H9 (cell line): ENCODE measurements at regions not wholly inside any gene's neighbourhood (a gene's known extent, or its start where the extent isn't known, plus 50 kb on each side); places are given as distances from the start of the nearest gene placed in this dataset.
A peak's percentile ranks its signal among the peaks of the same experiment; 100 is the strongest.

ENCODE experiments used
- DNase-seq: peaks from one replicate; pipeline ENCODE4 v3.0.0-alpha.2; 2017
- H2AFZ ChIP-seq: one replicate; pipeline ENCODE4 v1.6.1; 2013; ENCODE audit warnings: mild to moderate bottlenecking, low read length, control low read depth, moderate library complexity
- H2AK5ac ChIP-seq: 2 replicates; pipeline ENCODE4 v1.6.1; 2013; ENCODE audit warnings: low read length, control low read depth, mixed read lengths; ENCODE audit not compliant: insufficient read length
- H2BK120ac ChIP-seq: one replicate; pipeline ENCODE4 v1.6.1; 2013; ENCODE audit warnings: low read depth, mild to moderate bottlenecking, low read length, control low read depth, inconsistent platforms; ENCODE audit not compliant: poor library complexity, severe bottlenecking
- H2BK12ac ChIP-seq: 2 replicates; pipeline ENCODE4 v1.6.1; 2013; ENCODE audit warnings: low read length, control low read depth, mixed read lengths, low read depth; ENCODE audit not compliant: insufficient read length
- H2BK15ac ChIP-seq: 2 replicates; pipeline ENCODE4 v1.6.1; 2013; ENCODE audit warnings: low read depth, low read length, control low read depth
- H2BK20ac ChIP-seq: one replicate; pipeline ENCODE4 v1.6.1; 2013; ENCODE audit warnings: low read depth, mild to moderate bottlenecking, low read length, control low read depth, inconsistent platforms; ENCODE audit not compliant: poor library complexity, severe bottlenecking
- H2BK5ac ChIP-seq: 2 replicates; pipeline ENCODE4 v1.6.1; 2013; ENCODE audit warnings: low read length, control low read depth, mixed read lengths; ENCODE audit not compliant: insufficient read length
- H3K14ac ChIP-seq: 2 replicates; pipeline ENCODE4 v1.6.1; 2013; ENCODE audit warnings: low read length, control low read depth; ENCODE audit not compliant: insufficient read depth
- H3K18ac ChIP-seq: 2 replicates; pipeline ENCODE4 v1.6.1; 2013; ENCODE audit warnings: low read depth, mild to moderate bottlenecking, mixed read lengths, low read length, control low read depth; ENCODE audit not compliant: insufficient read length
- H3K23ac ChIP-seq: 2 replicates; pipeline ENCODE4 v1.6.1; 2013; ENCODE audit warnings: low read length, control low read depth, mixed read lengths, low read depth; ENCODE audit not compliant: insufficient read length
- H3K23me2 ChIP-seq: 2 replicates; pipeline ENCODE4 v1.6.1; 2013; ENCODE audit warnings: low read depth, mild to moderate bottlenecking, mixed read lengths, low read length, control low read depth; ENCODE audit not compliant: insufficient read length, poor library complexity, severe bottlenecking
- H3K27ac ChIP-seq: 2 replicates; pipeline ENCODE4 v1.5.1; 2013; ENCODE audit warnings: low read length, control low read depth, mixed read lengths, low read depth; ENCODE audit not compliant: insufficient read length
- H3K27me3 ChIP-seq: 2 replicates; pipeline ENCODE4 v1.6.1; 2013; ENCODE audit warnings: low read length, control low read depth, inconsistent platforms; ENCODE audit not compliant: insufficient read depth
- H3K4ac ChIP-seq: 2 replicates; pipeline ENCODE4 v1.6.1; 2013; ENCODE audit warnings: low read depth, mild to moderate bottlenecking, control low read depth, inconsistent platforms, low read length, moderate library complexity
- H3K4me1 ChIP-seq: 2 replicates; pipeline ENCODE4 v1.6.1; 2013; ENCODE audit warnings: low read length, control low read depth, inconsistent platforms; ENCODE audit not compliant: insufficient read depth
- H3K4me2 ChIP-seq: 2 replicates; pipeline ENCODE4 v1.6.1; 2013; ENCODE audit warnings: low read length, control low read depth, mixed read lengths; ENCODE audit not compliant: insufficient read length, insufficient read depth
- H3K56ac ChIP-seq: 2 replicates; pipeline ENCODE4 v1.6.1; 2013; ENCODE audit warnings: low read depth, mild to moderate bottlenecking, mixed read lengths, low read length, control low read depth; ENCODE audit not compliant: insufficient read length
- H3K79me1 ChIP-seq: 2 replicates; pipeline ENCODE4 v1.6.1; 2013; ENCODE audit warnings: low read depth, mild to moderate bottlenecking, moderate library complexity, low read length, control low read depth, inconsistent platforms; ENCODE audit not compliant: insufficient read depth, poor library complexity, severe bottlenecking
- H3K79me2 ChIP-seq: 2 replicates; pipeline ENCODE4 v1.6.1; 2013; ENCODE audit warnings: low read length, control low read depth, inconsistent platforms; ENCODE audit not compliant: insufficient read depth
- H3K9ac ChIP-seq: 2 replicates; pipeline ENCODE4 v1.6.1; 2013; ENCODE audit warnings: low read length, control low read depth, mixed read lengths; ENCODE audit not compliant: insufficient read length; ENCODE audit errors: extremely low read depth
- H3K9me3 ChIP-seq: one replicate; pipeline ENCODE4 v1.6.1; 2013; ENCODE audit warnings: low read depth, low read length, inconsistent platforms; ENCODE audit not compliant: control insufficient read depth
- H3T11ph ChIP-seq: one replicate; pipeline ENCODE4 v1.6.1; 2013; ENCODE audit warnings: mild to moderate bottlenecking, low read length, control low read depth, inconsistent platforms
- H4K20me1 ChIP-seq: one replicate; pipeline ENCODE4 v1.6.1; 2013; ENCODE audit not compliant: control insufficient read depth, insufficient read length, insufficient read depth
- H4K5ac ChIP-seq: 2 replicates; pipeline ENCODE4 v1.6.1; 2013; ENCODE audit warnings: low read depth, mild to moderate bottlenecking, mixed read lengths, low read length, control low read depth; ENCODE audit not compliant: insufficient read length
- H4K8ac ChIP-seq: replicated peaks from 2 replicates; pipeline ENCODE4 v1.6.1; 2013; ENCODE audit warnings: low read length, control low read depth, mixed read lengths, low read depth; ENCODE audit not compliant: insufficient read length
- H4K91ac ChIP-seq: 2 replicates; pipeline ENCODE4 v1.6.1; 2013; ENCODE audit warnings: low read depth, mild to moderate bottlenecking, moderate library complexity, mixed read lengths, low read length, control low read depth; ENCODE audit not compliant: insufficient read length
- H3K27ac Mint-ChIP-seq, 3 experiments: 2 replicates in 2 of 3; 3 replicates in 1 of 3; pipeline ENCODE4 v1.8.0; 2020 to 2021; ENCODE audit warnings: mixed read lengths in 3 of 3, mild to moderate bottlenecking in 1 of 3, moderate library complexity in 1 of 3
- H3K27me3 Mint-ChIP-seq: 2 replicates; pipeline ENCODE4 v1.8.0; 2021; ENCODE audit warnings: low read depth, mild to moderate bottlenecking, moderate library complexity, mixed read lengths
- H3K36me3 Mint-ChIP-seq, 3 experiments: 2 replicates in 2 of 3; 3 replicates in 1 of 3; pipeline ENCODE4 v1.8.0; 2020 to 2021; ENCODE audit warnings: low read depth in 3 of 3, mixed read lengths in 3 of 3; ENCODE audit not compliant: insufficient read depth in 1 of 3
- H3K4me1 Mint-ChIP-seq, 2 experiments: 2 replicates each; pipeline ENCODE4 v1.8.0; 2020; ENCODE audit warnings: mixed read lengths in 2 of 2
- H3K4me3 Mint-ChIP-seq, 2 experiments: 2 replicates in 1 of 2; 3 replicates in 1 of 2; pipeline ENCODE4 v1.8.0; 2020 to 2021; ENCODE audit warnings: mild to moderate bottlenecking in 2 of 2, mixed read lengths in 2 of 2, moderate library complexity in 1 of 2
- H3K9me3 Mint-ChIP-seq, 2 experiments: 2 replicates in 1 of 2; 3 replicates in 1 of 2; pipeline ENCODE4 v1.8.0; 2020; ENCODE audit warnings: mild to moderate bottlenecking in 2 of 2, mixed read lengths in 2 of 2, moderate library complexity in 1 of 2
- CTCF ChIP-seq: fragments of 200-600 bp; sonication (generic); conservative IDR thresholded peaks from 3 replicates; pipeline ENCODE4 v1.8.0; 2021; ENCODE audit warnings: antibody characterized with exemption, mild to moderate bottlenecking
- WGBS: extraction: QIAGEN DNeasy Blood & Tissue Kit; methylation state at CpG from one replicate; pipeline ENCODE4 v1.1.7; 2013; ENCODE audit warnings: missing lambda C conversion rate, low lambda C conversion rate, mixed read lengths; ENCODE audit not compliant: insufficient read length; ENCODE audit errors: extremely low coverage; 5-methylcytosine and 5-hydroxymethylcytosine counted together

GRCh38 chr21:43281661-43282357 lies 113.0 kb downstream of the CRYAA start:
- H4K8ac ChIP-seq: no peak overlapping the region
- no peak overlapping the region for H2BK20ac ChIP-seq
- H2BK5ac ChIP-seq: no peak overlapping the region
- H2AFZ ChIP-seq: no peak overlapping the region
- no peak overlapping the region for H2AK5ac ChIP-seq
- no peak overlapping the region for H3K9ac ChIP-seq
- H3K23ac ChIP-seq: no peak overlapping the region
- no peak for DNase-seq
- no peak overlapping the region for H2BK120ac ChIP-seq
- H3K36me3 Mint-ChIP-seq: no peaks in the 10 kb centered on the region; a peak in 1 of 7 replicates
- H2BK12ac ChIP-seq: no peak overlapping the region
- H3K18ac ChIP-seq: no peak overlapping the region
- H3K23me2 ChIP-seq: no peaks in the 10 kb centered on the region
- no peak overlapping the region for H3T11ph ChIP-seq
- H3K56ac ChIP-seq: no peak overlapping the region
- H3K9me3 Mint-ChIP-seq: no peaks in the 10 kb centered on the region; a peak in 1 of 5 replicates
- no CpG with 5 or more reads among the region's 12 CpGs for WGBS
- no peak overlapping the region for H4K5ac ChIP-seq
- H3K79me1 ChIP-seq: no peaks in the 10 kb centered on the region
- no peaks in the 10 kb centered on the region for H4K20me1 ChIP-seq
- H3K27ac ChIP-seq: no peak overlapping the region
- H3K9me3 ChIP-seq: no peaks in the 10 kb centered on the region
- no peaks in the 10 kb centered on the region for H3K27me3 ChIP-seq
- no peak overlapping the region for H3K4me3 Mint-ChIP-seq
- H3K4me2 ChIP-seq: no peak overlapping the region
- peaks cover 21 to 35% of the 10 kb centered on the region in 2 experiments for H3K4me1 Mint-ChIP-seq
- H4K91ac ChIP-seq: no peak overlapping the region
- H3K4me1 ChIP-seq: peaks cover 5% of the 10 kb centered on the region; the same call in 1 of the 2 replicates
- H3K14ac ChIP-seq: no peak overlapping the region
- TF ChIP-seq CTCF: no peak
- H3K27me3 Mint-ChIP-seq: peaks cover 20% of the 10 kb centered on the region
- H3K79me2 ChIP-seq: no peaks in the 10 kb centered on the region
- H3K4ac ChIP-seq: no peak overlapping the region
- no peak overlapping the region for H2BK15ac ChIP-seq
- H3K27ac Mint-ChIP-seq: peak overlapping the region in 1 of 3 experiments; percentile 49; a peak in 1 of 7 replicates
